GM21381 (cell line): ENCODE measurements at regions not wholly inside any gene's neighbourhood (a gene's known extent, or its start where the extent isn't known, plus 50 kb on each side); places are given as distances from the start of the nearest gene placed in this dataset.

ENCODE experiments used
- ATAC-seq: cut with Tn5 transposase; IDR thresholded peaks from one replicate; pipeline ENCODE4 v1.9.1; 2021; ENCODE audit warnings: mild to moderate bottlenecking, moderate library complexity; ENCODE audit not compliant: unreplicated experiment

- ATAC-seq: no peak
These were observed 137.2 kb upstream of the PRLR start for GRCh38 chr5:35367526-35367925.

GRCh38 chr5:35365758-35366157 is 135.5 kb upstream of the PRLR start:
- no peak for ATAC-seq

GRCh38 chr5:35364350-35364749 is 134.1 kb upstream of the PRLR start:
- no peak for ATAC-seq

GRCh38 chr5:35363387-35363965 is 133.2 kb upstream of the PRLR start:
- ATAC-seq: no peak

DNA sequence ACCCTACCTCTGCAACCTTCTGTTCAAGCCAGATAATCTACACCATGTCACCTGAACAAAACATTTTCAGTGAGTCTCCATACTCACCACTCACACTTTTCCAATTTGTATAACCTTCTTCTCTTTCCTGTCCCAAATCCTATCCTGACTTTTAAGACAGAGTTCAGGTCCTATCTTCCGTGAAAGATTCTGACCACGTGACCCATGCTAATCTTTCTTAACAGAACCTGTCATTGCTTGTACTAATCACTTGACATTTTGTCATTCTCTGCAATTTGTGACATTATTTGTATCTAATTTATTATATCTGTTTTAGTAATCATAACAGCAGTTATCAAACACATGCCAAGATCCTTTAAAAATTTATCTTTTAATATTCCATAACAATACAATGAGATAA is 132.5 kb upstream of the PRLR start:
- ATAC-seq: no peak

DNA sequence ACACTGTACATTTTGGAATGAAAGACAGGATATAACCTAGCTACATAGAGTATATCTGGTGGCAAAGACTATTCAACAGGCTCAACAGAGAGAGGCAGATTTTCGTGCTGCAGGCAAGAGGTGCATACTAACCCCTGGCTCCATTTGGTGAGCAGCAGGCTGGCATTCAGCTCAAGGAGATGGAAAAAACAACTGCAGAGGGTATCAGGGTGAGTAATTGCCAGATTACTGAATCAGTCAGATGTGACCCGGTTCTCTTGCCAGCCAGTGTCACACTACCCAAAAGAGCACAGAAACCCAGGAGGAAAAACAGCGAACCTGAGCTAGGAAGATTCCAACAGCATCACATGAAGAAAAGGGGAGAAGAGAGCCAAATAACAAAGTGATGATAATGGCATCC is 130.4 kb upstream of the PRLR start:
- ATAC-seq: no peak

- no peak for ATAC-seq
These were observed 129.6 kb upstream of the PRLR start for GRCh38 chr5:35359859-35360258.

DNA sequence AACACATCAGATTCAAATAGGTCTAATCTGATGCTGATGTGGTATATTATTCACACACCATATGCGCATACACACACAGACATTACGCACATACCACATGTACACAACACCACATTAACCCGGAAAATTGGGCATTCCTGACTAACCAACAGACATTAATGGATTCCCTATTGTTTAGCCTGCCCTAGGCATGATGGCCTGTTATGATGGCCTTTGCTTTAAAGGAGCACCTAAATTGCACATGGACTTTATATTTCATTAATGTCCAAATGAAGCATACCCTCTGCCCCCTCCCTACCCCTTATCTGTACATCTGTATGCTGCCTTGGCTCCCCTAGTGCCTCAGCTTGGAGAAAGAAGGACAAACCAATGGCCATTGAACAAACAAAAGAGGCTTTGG is 127.7 kb upstream of the PRLR start:
- no peak for ATAC-seq

DNA sequence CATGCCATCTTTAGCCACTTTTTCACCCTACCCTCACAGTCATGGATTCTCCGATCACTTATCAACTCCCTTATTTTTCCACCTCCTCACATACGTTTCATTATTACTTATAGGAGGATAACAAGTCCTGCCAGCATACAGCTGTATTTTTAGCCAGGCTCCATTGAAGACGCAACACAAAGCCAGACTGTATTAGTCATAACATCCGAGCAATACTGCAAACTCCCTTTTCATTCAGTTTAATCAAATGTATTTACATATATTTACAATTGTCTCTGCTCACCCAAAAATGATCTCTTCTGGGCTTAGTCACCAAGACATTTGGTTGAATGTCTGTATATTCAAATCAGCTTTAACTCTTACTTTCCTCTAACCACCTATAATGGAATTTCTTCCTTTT is 126.4 kb upstream of the PRLR start:
- ATAC-seq: no peak

- no peak for ATAC-seq
These were observed 124.5 kb upstream of the PRLR start for GRCh38 chr5:35354751-35355150.

GRCh38 chr5:35345222-35345621 is 114.9 kb upstream of the PRLR start:
- no peak for ATAC-seq

- ATAC-seq: no peak
These were observed 112.4 kb upstream of the PRLR start for GRCh38 chr5:35342664-35343063.

- ATAC-seq: peak; percentile 56
These were observed 110.9 kb upstream of the PRLR start for GRCh38 chr5:35341189-35341588.

- ATAC-seq: no peak
These were observed 109.4 kb upstream of the PRLR start for GRCh38 chr5:35339616-35340100.

GRCh38 chr5:35339006-35339405 is 108.7 kb upstream of the PRLR start:
- no peak for ATAC-seq

- ATAC-seq: no peak
These were observed 107.8 kb upstream of the PRLR start for GRCh38 chr5:35338157-35338453.

DNA sequence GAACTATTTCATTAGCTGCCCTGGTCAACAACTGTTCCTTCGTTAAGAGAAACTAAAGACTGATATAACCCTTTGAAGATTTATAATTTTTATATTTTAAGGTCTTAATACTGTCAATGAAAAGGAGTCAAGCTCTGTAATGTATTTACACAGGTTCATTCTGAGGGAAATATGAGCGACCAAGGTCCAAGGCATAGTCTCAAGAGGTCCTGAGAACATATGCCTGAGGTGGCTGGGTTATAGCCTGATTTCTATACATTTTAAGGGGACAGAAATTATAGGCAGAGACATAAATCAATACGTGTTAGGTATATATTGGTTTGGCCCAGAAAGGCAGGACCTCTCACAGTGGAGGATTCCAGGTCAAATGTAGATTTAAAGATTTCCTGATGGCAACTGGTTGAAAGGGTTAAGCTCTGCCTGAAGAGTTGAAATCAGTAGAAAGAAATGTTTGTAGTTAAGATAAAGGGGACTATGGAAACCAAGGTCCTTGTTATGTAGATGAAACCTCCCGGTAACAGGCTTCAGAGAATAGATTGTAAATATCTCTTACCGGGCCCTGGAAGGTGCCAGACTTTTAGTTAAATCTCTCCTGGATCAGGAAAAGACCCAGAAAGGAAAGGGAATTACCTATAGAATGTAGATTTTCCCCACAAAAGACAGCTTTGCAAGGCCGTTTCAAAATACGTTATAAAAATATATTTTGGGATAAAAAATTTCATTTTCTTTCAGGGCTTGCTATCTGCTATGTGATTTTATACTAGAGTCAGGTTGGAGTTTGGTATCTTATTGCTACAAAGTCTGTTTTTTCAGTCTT is 107.3 kb upstream of the PRLR start:
- ATAC-seq: no peak

- ATAC-seq: no peak
These were observed 105.9 kb upstream of the PRLR start for GRCh38 chr5:35336230-35336629.

DNA sequence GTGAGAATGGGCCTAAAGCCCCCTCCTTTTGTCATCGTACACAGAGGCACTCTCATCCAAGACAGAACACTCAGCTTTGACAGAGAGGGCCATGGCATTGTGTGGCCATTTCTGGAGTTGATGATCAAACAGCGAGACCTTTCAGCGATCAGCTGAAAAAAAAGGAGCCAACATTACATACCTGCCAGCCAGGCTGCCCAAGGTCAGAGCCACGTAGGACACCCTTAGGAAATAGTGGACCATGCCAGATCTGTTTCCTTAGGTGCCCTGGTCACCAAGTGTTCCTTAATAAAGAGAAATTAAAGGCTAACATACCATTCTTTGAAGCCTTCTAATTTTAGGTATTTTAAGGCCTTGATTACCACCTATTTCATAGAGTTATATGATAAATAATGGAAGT is 105.5 kb upstream of the PRLR start:
- ATAC-seq: no peak

- no peak for ATAC-seq
These were observed 103.1 kb upstream of the PRLR start for GRCh38 chr5:35333366-35333765.

DNA sequence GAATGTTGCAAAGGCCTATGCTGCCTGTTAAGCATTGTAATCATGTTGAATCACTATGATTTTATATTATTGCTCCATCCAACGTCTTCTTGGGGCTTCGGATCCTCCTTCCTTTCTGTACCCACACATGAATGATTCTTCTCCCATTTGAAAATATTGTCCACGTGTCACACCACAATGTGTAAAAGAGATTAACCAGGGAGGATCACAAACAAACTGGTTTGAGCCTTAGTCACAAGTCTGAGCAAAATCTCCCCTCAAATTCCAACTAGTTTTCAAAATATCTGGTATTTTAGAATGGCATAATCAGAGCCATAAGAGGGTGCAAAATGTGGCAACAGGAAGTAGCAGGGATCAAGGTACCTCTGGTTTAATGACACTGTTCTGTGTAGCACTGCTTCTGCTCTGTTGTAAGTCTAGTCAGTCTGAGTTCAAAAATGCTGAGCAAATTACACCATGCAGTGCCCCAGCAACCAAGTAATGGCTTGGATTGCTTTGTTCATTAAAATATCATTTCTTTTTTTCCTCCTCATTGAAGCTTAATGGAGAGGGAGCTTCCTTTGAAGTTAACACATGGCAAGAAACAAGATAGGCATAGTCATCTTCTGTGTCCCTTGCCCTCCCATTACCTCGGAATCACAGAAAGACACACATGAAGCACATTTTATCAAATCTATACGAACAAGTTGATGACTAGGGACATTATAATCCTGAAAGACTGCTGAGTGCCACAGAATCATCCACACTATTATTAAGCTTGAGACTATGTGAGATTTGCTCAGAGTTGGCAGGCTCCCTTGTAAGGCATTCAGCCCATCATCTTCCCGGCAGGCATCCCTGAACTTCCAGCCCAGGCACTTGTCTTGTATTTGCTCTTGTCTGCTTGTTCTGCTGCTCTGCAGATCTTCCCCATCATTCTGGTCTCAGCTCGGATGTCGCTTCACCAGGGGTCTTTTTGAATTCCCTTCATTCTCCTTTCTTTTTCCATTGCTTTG is 102.0 kb upstream of the PRLR start:
- no peak for ATAC-seq

- no peak for ATAC-seq
These were observed 95.5 kb upstream of the PRLR start for GRCh38 chr5:35325836-35326235.
